Midbrain (tissue), 1 donor: ENCODE measurements at regions not wholly inside any gene's neighbourhood (a gene's known extent, or its start where the extent isn't known, plus 50 kb on each side); places are given as distances from the start of the nearest gene placed in this dataset.

Experiments
- DNase-seq: peaks from one replicate; lab custom pipeline; 2025; lab: John Stamatoyannopoulos, UW

DNA sequence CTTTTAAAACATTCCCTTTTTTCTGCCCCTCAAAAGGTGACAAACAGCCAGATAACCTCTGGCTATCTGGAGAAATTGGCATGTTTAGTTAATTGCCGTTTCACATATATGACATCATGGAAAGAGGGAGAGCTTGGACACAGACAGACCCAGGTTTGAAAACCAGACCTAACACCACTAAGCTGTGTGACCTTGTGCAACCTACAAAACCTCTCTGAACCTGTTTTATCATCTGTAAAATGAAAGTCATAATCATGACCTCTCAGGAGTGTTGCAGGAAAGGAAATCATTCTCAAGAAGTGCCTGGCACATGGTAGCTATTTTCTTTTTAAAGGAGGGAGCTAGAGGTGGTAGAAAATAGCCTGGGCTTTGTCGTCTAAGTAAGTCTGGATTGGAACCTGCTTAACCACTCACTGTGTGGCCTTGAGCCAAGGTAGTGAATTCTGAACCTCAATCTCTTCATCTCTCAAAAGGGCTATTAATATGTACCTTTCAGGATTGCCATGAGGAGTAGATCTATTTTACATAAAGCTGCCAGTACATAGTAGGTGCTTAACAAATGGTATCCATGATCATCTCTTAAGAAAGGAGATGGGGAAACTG is 363.5 kb downstream of the BCOR start:
- DNase-seq: no peak

DNA sequence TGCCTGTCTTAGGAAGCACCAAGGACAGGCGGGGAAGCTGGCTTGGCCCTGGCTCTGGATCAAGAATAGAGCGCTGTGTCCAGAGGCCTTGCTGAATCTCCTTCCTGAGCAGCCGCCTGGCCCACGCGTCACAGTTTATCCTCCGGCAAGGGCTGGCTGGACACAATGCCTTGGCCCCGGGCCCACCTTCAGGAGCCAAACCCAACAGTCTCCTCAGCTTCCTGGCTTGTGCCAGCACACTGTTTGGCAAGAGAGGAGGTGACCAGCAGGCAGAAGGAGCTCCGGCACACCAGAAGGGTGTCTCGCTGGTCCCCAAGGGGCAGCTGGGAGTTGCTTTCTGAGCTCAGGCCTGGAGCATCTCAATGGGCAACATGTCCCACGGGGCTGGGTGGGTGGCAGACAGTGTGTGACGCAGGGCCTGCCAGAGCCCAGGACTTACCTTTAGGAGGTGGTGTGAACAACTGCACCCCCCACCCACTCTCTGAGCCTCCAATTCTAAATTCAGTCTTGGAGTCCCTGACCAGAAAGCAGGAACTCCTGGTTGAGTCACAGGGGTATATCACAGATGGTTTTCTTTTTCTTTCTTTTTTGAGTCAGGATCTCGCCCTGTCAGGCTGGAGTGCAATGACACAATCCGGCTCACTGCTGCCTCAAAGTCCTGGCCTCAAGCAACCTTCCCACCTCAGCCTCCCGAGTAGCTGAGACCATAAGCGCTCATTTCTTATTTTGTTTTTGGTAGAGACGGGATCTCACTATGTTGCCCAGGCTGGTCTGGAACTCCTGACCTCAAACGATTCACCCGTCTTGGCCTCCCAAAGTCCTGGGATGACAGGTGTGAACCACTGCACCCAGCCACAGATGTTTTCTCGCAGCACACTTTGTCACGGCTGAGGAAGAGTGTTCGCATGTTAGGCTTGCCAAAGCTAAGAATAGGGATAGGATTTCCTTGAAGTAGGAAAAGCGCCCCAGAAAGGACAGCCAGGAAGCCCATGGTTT is 361.2 kb downstream of the BCOR start:
- no peak for DNase-seq

GRCh38 chrX:39739585-39739984 is 358.2 kb downstream of the BCOR start:
- DNase-seq: no peak

GRCh38 chrX:39740078-39740477 is 357.7 kb downstream of the BCOR start:
- no peak for DNase-seq

DNA sequence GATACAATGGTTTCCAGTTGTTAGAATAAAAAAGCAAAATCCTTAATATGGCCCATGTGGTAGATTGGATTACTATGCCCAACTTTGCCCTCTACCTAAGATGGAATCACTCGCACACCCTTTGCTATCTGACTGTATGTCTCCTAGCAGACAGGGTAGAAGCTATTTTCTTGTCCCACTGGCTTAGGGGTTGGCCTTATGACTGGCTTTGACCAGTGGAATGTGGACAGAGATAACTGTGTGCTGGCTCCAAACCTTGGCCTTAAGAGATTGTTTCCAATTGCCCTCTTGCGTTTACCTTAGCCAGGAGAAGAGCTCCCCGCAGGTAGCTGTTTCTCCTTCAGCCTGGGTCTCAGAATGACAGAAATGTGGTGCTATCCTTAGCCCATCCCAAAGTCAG is 355.9 kb downstream of the BCOR start:
- no peak for DNase-seq

GRCh38 chrX:39745818-39746217 is 351.9 kb downstream of the BCOR start:
- DNase-seq: no peak

DNA sequence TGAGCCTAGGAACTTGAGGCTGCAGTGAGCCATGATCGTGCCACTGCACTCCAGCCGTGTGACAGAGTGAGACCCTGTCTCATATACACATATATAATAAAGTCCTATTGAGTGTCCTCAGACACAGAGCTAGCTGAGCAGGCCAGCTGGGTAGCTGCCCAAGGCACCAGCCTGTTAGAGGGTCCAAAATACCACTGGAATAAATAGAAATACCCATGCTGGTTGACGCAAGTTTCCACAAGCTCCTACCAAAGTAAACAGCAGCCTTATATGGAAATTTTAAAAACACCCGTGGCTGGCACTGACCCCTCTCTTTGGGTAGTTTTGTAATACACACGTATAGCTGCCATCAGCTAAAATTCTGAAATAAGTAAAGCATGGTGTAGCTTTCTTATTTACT is 348.6 kb downstream of the BCOR start:
- DNase-seq: no peak

DNA sequence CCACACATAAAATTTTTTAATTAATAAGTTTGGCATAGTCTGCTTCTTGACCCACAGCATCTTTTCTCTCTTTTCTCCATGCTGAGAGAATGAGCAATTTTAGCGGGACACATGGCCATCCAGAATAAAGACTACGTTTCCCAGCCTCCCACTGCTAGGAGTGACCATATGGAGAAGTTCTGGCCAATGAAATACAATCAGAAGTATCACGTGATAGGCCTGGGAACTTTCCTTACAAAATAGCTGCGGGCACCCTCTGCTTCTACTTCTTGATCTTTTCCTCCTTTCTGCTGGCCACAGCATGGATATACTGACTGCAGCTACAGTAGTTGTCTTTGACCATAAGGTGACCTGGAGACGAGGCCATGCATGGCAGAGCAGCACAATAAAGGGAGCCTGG is 348.0 kb downstream of the BCOR start:
- no peak for DNase-seq

GRCh38 chrX:39750256-39750790 is 347.4 kb downstream of the BCOR start:
- DNase-seq: no peak

- DNase-seq: no peak
Measured at GRCh38 chrX:39750848-39751247, 346.9 kb downstream of the BCOR start.

GRCh38 chrX:39752815-39753214 is 344.9 kb downstream of the BCOR start:
- DNase-seq: peak; percentile 49

DNA sequence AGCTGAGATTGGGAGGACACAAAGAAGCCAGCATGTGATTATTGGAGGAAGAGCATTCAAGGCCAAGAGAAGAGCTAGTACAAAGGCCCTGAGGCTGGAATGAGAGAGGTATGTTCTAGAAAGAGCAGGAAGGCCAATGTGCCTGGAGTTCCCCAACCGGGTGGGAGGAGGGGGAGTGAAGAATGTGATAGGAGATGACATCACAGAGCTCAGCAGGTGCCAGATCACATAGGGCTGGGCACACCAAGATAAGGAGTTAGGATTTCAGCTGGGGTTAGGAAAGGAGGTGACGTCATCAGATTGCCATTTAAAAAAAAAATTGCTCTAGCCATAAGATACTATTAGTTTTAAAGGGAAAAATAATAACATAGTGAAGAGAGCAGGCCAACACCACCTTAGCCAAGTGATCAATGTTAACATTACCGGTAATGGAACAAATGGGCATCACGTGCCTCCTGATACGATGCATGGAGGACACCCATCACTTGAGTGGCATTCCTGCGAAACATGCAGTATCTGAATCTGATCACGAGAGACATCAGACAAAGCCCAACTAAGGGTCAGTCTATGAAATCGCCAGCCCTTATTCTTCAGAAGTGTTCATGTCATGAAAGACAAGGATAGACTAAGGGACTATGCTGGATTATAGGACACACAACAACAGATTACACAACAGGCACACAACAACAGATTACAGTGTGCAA is 344.3 kb downstream of the BCOR start:
- DNase-seq: no peak

DNA sequence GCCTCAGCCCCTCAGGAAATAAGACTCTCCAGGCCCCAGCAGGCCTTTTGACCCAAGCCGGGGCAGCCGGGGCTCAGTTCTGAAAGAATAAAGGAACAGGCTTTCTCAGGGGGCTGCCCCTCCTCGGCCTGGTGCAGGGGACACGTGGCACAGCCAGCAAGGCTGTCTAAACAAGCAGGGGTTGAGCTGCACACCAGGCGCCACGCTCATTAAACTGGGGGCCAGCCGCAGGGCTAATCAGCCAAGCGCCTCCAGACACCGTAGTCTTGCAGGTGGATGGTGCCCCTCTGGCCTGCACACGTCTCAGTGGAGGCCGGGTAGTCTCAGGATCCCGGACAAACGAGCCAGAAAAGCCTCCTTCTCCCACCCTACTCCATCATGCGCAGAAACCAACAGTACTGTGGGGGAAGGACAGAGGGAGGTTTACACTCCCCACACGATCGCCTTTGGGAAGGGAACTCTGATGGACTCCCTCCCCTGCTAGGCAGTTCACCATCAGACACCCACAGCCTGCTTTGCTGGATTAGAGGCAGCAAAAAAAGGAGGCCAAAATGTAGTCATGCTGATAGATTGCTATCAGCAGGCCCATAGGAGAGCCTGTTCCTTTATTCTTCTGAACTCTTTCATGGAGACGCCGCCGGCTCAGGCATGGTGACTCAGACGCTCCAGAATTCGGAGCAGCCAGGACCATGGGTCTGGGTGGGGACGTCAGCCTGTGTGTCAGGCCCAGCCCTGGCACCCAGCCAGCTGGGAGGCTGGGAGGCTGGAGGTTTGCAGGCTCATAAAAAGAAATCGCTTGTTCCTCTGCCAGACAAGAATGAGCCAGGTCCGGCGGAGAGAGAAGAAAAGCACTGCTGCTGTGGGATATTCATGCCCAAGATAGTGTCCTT is 342.4 kb downstream of the BCOR start:
- peak; percentile 16 for DNase-seq

DNA sequence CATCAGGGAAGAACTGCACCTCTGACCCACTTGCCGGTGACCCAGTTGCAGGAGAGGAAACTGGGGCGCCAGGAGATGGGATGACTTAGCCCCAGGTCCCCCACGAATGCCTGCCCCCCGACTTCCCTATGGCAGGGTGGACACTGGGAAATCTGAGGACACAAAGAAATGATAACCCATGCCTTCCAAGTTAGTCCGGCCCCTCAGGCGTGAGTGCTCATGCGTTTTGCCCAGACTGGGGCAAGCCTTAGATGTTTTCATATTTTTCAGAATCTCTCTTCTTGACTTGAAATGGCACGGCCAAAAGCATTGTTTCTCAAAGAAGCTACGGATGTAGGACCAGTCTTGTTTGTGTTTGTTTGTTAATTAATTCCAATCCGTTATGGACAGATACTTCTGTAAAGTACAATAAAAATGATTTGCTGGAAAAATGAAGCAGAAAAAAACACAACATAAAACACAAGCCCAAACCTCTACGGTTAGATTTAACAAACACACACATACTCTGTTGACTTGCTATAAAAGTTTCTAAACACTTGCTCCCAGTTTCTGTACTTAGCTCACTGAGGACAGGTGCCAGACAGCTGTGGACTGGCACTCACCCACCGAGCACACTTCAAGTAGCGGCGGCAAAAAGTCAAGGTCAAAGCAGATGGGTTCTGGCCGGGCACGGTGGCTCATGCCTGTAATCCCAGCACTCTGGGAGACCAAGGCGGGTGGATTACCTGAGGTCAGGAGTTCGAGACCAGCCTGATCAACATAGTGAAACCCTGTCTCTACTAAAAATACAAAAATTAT is 341.5 kb downstream of the BCOR start:
- no peak for DNase-seq

- DNase-seq: no peak
Measured at GRCh38 chrX:39757971-39758370, 339.8 kb downstream of the BCOR start.

GRCh38 chrX:39758791-39759525 is 338.8 kb downstream of the BCOR start:
- no peak for DNase-seq

DNA sequence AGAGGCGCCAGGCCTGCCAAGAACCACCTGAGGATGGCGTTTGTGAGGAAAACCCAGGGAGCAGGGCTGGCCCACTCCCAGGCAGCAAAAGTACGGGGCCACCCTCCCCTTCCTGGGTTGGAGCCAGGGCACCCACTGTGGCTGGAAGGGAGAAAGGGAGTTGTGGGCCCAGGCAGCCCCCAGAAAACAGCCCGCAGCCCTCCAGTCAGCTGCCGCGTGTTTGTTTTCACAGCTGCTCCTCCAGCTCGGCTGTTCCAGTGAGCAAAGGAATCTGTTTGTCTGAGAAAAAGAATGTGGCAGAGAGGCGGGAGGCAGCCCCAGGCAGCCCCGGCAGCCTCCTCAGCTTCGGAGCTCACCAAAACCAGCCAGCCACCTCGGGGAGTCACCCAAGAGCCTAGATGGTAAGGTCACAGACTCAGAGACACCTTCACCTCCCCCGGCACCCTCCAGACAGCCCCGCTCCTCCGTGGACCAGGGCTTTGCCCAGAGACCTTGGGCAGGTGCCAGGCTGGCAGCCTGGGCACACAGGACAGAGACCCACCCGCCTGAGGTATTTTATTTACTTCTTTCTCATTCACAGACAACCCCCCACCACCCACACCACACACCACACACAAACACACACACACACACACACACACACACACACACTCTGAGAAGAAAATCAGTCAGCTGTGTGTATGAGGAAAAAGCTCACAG is 338.1 kb downstream of the BCOR start:
- no peak for DNase-seq

DNA sequence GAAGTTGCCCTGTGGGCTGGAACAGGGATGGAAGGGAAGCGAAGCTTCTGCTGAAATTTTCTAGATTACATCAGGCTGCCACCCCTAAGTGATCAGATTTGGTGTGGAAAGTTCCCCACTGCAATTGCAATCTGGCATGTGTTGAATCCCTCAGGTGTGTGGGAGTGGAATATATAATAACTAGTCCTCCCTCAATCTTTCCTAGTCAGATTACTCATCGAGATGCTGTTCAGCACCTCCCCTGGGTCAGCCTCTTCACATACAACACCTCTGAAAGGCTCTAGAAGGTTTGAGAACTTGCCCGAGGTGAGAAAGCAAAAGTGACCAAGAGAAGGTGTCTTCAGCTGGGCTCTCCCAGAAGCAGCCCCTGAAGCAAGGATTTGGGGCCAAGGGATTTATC is 336.8 kb downstream of the BCOR start:
- no peak for DNase-seq

GRCh38 chrX:39762266-39762841 is 335.4 kb downstream of the BCOR start:
- no peak for DNase-seq
